Endothelial cell of umbilical vein (primary cell): ENCODE measurements at regions not wholly inside any gene's neighbourhood (a gene's known extent, or its start where the extent isn't known, plus 50 kb on each side); places are given as distances from the start of the nearest gene placed in this dataset.

Experiments used
- BruUV-seq: library from RNA; stranded (reverse); fragments of 400-500 nt; replicated peaks from 2 replicates; lab custom pipeline; 2021; lab: Mats Ljungman, UMichigan
- CTCF ChIA-PET: fragments of 300-600, 350-600 bp; sonication (Branson Sonifier 250); formaldehyde crosslinking; loops from one replicate; lab custom pipeline; 2021; ENCODE audit warnings: antibody characterized with exemption, inconsistent platforms; lab: Charles Lee
- POLR2A ChIA-PET: fragments of 300-600, 350-600 bp; sonication (Branson Sonifier 250); formaldehyde crosslinking; loops from one replicate; lab custom pipeline; 2021; ENCODE audit warnings: antibody characterized with exemption, inconsistent platforms; lab: Charles Lee
- DNase-seq: peaks from one replicate; pipeline ENCODE4 v3.0.0-alpha.2; 2011; ENCODE audit warnings: low read depth, low spot score
- FAIRE-seq: peaks from 2 replicates; lab custom pipeline; 2011; peaks lifted over from hg19 to GRCh38; lab: Jason Lieb, UNC
- H2AFZ ChIP-seq: 2 replicates; pipeline ENCODE4 v1.6.0; 2012; ENCODE audit warnings: low read depth, low read length, control low read depth, inconsistent platforms
- H3K27ac ChIP-seq: 2 replicates; pipeline ENCODE4 v1.5.1; 2011; ENCODE audit warnings: low read depth, mild to moderate bottlenecking, control low read depth, low read length, moderate library complexity; ENCODE audit not compliant: insufficient read depth
- H3K27me3 ChIP-seq, 2 experiments: 2 replicates each; pipeline versions ENCODE4 v1.6.0 to v1.6.1; 2011; ENCODE audit warnings: low read length in 2 of 2, mixed read lengths in 1 of 2; ENCODE audit not compliant: control insufficient read depth in 2 of 2, insufficient read depth in 2 of 2
- H3K36me3 ChIP-seq, 2 experiments: 2 replicates in 1 of 2; 3 replicates in 1 of 2; pipeline ENCODE4 v1.5.1; 2011; ENCODE audit warnings: low read length in 2 of 2, mild to moderate bottlenecking in 1 of 2, moderate library complexity in 1 of 2; ENCODE audit not compliant: control insufficient read depth in 2 of 2, insufficient read depth in 2 of 2; ENCODE audit errors: extremely low read depth in 1 of 2
- H3K4me1 ChIP-seq: 3 replicates; pipeline ENCODE4 v1.5.1; 2011; ENCODE audit warnings: mild to moderate bottlenecking, low read length; ENCODE audit not compliant: control insufficient read depth, insufficient read depth; ENCODE audit errors: extremely low read depth
- H3K4me2 ChIP-seq: 2 replicates; pipeline ENCODE4 v1.6.1; 2011; ENCODE audit warnings: low read length, control low read depth, mixed read lengths; ENCODE audit not compliant: insufficient read depth
- H3K4me3 ChIP-seq, 3 experiments: fragments of 200-600 bp in 1 of 3; sonication (generic), shearing (Covaris generic) in 1 of 3; replicated peaks in 1 of 3; 2 replicates each; pipeline ENCODE4 v1.5.1; 2011 to 2016; ENCODE audit warnings: control low read depth in 3 of 3, low read length in 3 of 3, mild to moderate bottlenecking in 2 of 3, inconsistent platforms in 1 of 3, low read depth in 1 of 3, moderate library complexity in 1 of 3; ENCODE audit not compliant: insufficient read depth in 1 of 3
- H3K79me2 ChIP-seq: 2 replicates; pipeline ENCODE4 v1.6.0; 2012; ENCODE audit warnings: low read length, inconsistent platforms; ENCODE audit not compliant: control insufficient read depth, insufficient read depth
- H3K9ac ChIP-seq: replicated peaks from 2 replicates; pipeline ENCODE3; 2011; ENCODE audit warnings: low read length, control low read depth; ENCODE audit not compliant: insufficient read depth; ENCODE audit errors: extremely low read depth
- H3K9me1 ChIP-seq: replicated peaks from 3 replicates; pipeline ENCODE4 v1.6.0; 2011; ENCODE audit warnings: mild to moderate bottlenecking, low read length; ENCODE audit not compliant: control insufficient read depth, insufficient read depth; ENCODE audit errors: extremely low read depth
- H3K9me3 ChIP-seq: replicated peaks from 2 replicates; pipeline ENCODE4 v1.5.1; 2012; ENCODE audit warnings: low read length, inconsistent platforms; ENCODE audit not compliant: control insufficient read depth, insufficient read depth
- H4K20me1 ChIP-seq: replicated peaks from 2 replicates; pipeline ENCODE3; 2011; ENCODE audit warnings: mild to moderate bottlenecking, low read length; ENCODE audit not compliant: control insufficient read depth, insufficient read depth; ENCODE audit errors: extremely low read depth
- EZH2 ChIP-seq: IDR thresholded peaks from 2 replicates; pipeline ENCODE4 v1.6.1; 2012; ENCODE audit warnings: borderline replicate concordance, low read depth, mild to moderate bottlenecking, moderate library complexity, low read length, inconsistent platforms; ENCODE audit not compliant: severe bottlenecking
- FOS ChIP-seq: IDR thresholded peaks from 2 replicates; pipeline ENCODE4 v1.6.1; 2011; ENCODE audit warnings: mild to moderate bottlenecking, low read length, moderate library complexity, borderline replicate concordance; ENCODE audit not compliant: insufficient read depth
- GATA2 ChIP-seq: IDR thresholded peaks from 2 replicates; pipeline ENCODE4 v1.7.0; 2011; ENCODE audit warnings: low read depth, mild to moderate bottlenecking, moderate library complexity, mixed read lengths, low read length; ENCODE audit not compliant: insufficient read length, insufficient read depth
- JUN ChIP-seq: IDR thresholded peaks from 2 replicates; pipeline ENCODE4 v1.6.1; 2011; ENCODE audit warnings: borderline replicate concordance, low read depth; ENCODE audit not compliant: insufficient read length, insufficient read depth
- MYC ChIP-seq: IDR thresholded peaks from one replicate; pipeline ENCODE4 v1.6.1; 2011; ENCODE audit warnings: mild to moderate bottlenecking, low read depth, low read length
- POLR2A ChIP-seq: IDR thresholded peaks from 2 replicates; pipeline ENCODE4 v1.6.1; 2012; ENCODE audit warnings: low read depth, mild to moderate bottlenecking, control low read depth, low read length
- POLR2AphosphoS5 ChIP-seq: IDR thresholded peaks from 2 replicates; pipeline ENCODE4 v1.6.1; 2012; ENCODE audit warnings: low read depth, mild to moderate bottlenecking, control low read depth, low read length, moderate library complexity; ENCODE audit not compliant: insufficient read depth
- dilution Hi-C: fragments of 300-500 bp; cut with MboI; formaldehyde crosslinking; loops from one replicate; pipeline ENCODE4 v1.15.0; 2019; ENCODE audit warnings: low sequenced_read_pairs; ENCODE audit not compliant: extremely low pct_ligation_motif_present
- intact Hi-C: fragments of 100-400 bp; cut with micrococcal nuclease; formaldehyde crosslinking; loops from one replicate; pipeline ENCODE4 v1.10.0; 2022
- TF ChIP-seq, protein P1 (sequence below): IDR thresholded peaks from 2 replicates; pipeline ENCODE4 v1.6.1; 2011; ENCODE audit not compliant: insufficient read depth, insufficient read length
- TF ChIP-seq, protein P2 (sequence below), 2 donors: IDR thresholded peaks; 1 replicate in 1 of 2; 2 replicates in 1 of 2; pipeline ENCODE4 v1.5.1; 2011; ENCODE audit warnings: low read length in 2 of 2, mild to moderate bottlenecking in 2 of 2, moderate library complexity in 2 of 2, control low read depth in 1 of 2, inconsistent platforms in 1 of 2, low read depth in 1 of 2; ENCODE audit not compliant: insufficient read depth in 1 of 2; ENCODE audit errors: extremely low read depth in 1 of 2

DNA sequence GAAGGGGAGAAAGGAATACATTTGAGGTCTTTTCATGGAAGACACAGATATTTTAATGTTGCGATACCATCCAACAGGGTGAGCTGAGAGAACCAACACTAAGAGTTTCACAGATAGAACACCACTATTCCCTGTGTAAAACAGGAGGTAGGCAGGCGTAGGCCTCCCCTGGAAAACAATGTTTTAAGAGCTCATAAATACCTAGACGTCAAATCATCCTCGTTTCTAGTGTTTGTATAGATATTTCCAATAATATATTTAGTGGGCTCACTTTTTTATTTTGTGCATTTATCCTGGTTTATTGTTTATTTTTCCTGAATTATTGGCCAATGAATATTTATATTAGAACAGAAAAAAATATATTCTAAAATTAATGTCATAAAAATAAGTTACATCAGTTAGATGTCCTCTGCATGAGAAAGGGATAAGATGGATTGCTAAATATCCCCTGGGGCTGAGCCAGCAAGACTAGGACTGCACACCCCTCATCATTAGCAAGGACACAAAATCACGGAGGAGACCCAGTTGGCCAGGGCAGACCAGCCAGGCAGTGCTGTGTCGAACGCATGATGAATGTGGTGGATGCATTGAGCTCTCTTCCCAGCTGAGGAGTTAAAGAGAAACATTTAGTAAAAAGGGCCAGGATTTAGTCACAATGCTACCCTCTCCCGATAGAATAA is 380.5 kb downstream of the C6orf118 start:
- H3K36me3 ChIP-seq: no peaks in the 10 kb centered on the region
- H2AFZ ChIP-seq: no peak overlapping the region
- no peaks in the 10 kb centered on the region for H3K79me2 ChIP-seq
- H3K9me3 ChIP-seq: no peaks in the 10 kb centered on the region
- ChIA-PET CTCF (interaction anchor here (0.5 to 2.3 kb wide), 8 partner anchors 8 to 1509 kb away, joined by 3 to 14 read pairs (median 3); no protein-coding TSS in a partner anchor), POLR2A (no interaction called here)
- no peak overlapping the region for H3K9ac ChIP-seq
- dilution Hi-C loops: no loop called here
- H3K4me2 ChIP-seq: no peak overlapping the region
- no peak overlapping the region for H3K27ac ChIP-seq
- no TSS peak for BruUV-seq
- intact Hi-C loops: loop anchor here (5.0 to 10.0 kb wide), 2 partner anchors 597 to 1344 kb away; no protein-coding TSS in a partner anchor
- H3K27me3 ChIP-seq: no peaks in the 10 kb centered on the region
- DNase-seq: no peak
- FAIRE-seq: no peak
- TF ChIP-seq EZH2: no peak
- no peak for TF ChIP-seq POLR2A
- TF ChIP-seq, protein P1, sequence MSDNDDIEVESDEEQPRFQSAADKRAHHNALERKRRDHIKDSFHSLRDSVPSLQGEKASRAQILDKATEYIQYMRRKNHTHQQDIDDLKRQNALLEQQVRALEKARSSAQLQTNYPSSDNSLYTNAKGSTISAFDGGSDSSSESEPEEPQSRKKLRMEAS: no peak
- TF ChIP-seq MYC: no peak
- TF ChIP-seq, protein P2, sequence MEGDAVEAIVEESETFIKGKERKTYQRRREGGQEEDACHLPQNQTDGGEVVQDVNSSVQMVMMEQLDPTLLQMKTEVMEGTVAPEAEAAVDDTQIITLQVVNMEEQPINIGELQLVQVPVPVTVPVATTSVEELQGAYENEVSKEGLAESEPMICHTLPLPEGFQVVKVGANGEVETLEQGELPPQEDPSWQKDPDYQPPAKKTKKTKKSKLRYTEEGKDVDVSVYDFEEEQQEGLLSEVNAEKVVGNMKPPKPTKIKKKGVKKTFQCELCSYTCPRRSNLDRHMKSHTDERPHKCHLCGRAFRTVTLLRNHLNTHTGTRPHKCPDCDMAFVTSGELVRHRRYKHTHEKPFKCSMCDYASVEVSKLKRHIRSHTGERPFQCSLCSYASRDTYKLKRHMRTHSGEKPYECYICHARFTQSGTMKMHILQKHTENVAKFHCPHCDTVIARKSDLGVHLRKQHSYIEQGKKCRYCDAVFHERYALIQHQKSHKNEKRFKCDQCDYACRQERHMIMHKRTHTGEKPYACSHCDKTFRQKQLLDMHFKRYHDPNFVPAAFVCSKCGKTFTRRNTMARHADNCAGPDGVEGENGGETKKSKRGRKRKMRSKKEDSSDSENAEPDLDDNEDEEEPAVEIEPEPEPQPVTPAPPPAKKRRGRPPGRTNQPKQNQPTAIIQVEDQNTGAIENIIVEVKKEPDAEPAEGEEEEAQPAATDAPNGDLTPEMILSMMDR (IDR thresholded peaks at IDR 0.05; ENCODE audit: extremely low read depth in 1 of 2, insufficient read depth in 1 of 2, low read depth in 1 of 2, low read length in 2 of 2): no peak
- TF ChIP-seq GATA2: no peak
- TF ChIP-seq POLR2AphosphoS5: no peak
- no peak for TF ChIP-seq JUN
- no peak for TF ChIP-seq FOS
- no peaks in the 10 kb centered on the region for H3K9me1 ChIP-seq
- no peaks in the 10 kb centered on the region for H3K4me1 ChIP-seq
- H3K4me3 ChIP-seq: no peak overlapping the region
- H4K20me1 ChIP-seq: no peaks in the 10 kb centered on the region
